Muscle of back (tissue), 3 donors: ENCODE measurements at regions not wholly inside any gene's neighbourhood (a gene's known extent, or its start where the extent isn't known, plus 50 kb on each side); places are given as distances from the start of the nearest gene placed in this dataset.

Experiments
- DNase-seq, 3 donors: peaks; one replicate each; pipeline versions ENCODE4 v3.0.0 to v3.0.0-alpha.2; 2013

- DNase-seq = no peak
Measured at GRCh38 chr10:3691482-3691881, 93.5 kb downstream of the KLF6 start.

GRCh38 chr10:3689871-3690510 is 95.0 kb downstream of the KLF6 start:
- no peak for DNase-seq

GRCh38 chr10:3687510-3688081 is 97.4 kb downstream of the KLF6 start:
- no peak for DNase-seq

GRCh38 chr10:3685384-3685783 is 99.6 kb downstream of the KLF6 start:
- no peak for DNase-seq

- DNase-seq = no peak
Measured at GRCh38 chr10:3684891-3685290, 100.1 kb downstream of the KLF6 start.

GRCh38 chr10:3683560-3683959 is 101.4 kb downstream of the KLF6 start:
- no peak for DNase-seq

GRCh38 chr10:3682745-3683144 is 102.3 kb downstream of the KLF6 start:
- DNase-seq = no peak

GRCh38 chr10:3681642-3682554 is 103.1 kb downstream of the KLF6 start:
- no peak for DNase-seq

GRCh38 chr10:3679950-3680629 is 104.9 kb downstream of the KLF6 start:
- no peak for DNase-seq

GRCh38 chr10:3678629-3679227 is 106.3 kb downstream of the KLF6 start:
- DNase-seq = no peak

GRCh38 chr10:3676564-3676963 is 108.4 kb downstream of the KLF6 start:
- no peak for DNase-seq

- no peak for DNase-seq
Measured at GRCh38 chr10:3672220-3672619, 112.8 kb downstream of the KLF6 start.

GRCh38 chr10:3671386-3671955 is 113.5 kb downstream of the KLF6 start:
- no peak for DNase-seq

GRCh38 chr10:3668966-3669330 is 116.1 kb downstream of the KLF6 start:
- no peak for DNase-seq

- DNase-seq = peak in 2 of 3 donors; percentile 38 to 43
Measured at GRCh38 chr10:3668276-3668965, 116.6 kb downstream of the KLF6 start.

- no peak for DNase-seq
Measured at GRCh38 chr10:3666525-3667302, 118.3 kb downstream of the KLF6 start.

GRCh38 chr10:3665316-3665908 is 119.6 kb downstream of the KLF6 start:
- no peak for DNase-seq

GRCh38 chr10:3662775-3663174 is 122.2 kb downstream of the KLF6 start:
- DNase-seq = no peak

- no peak for DNase-seq
Measured at GRCh38 chr10:3661271-3661670, 123.7 kb downstream of the KLF6 start.

- no peak for DNase-seq
Measured at GRCh38 chr10:3660753-3661152, 124.3 kb downstream of the KLF6 start.
